Suprapubic skin (tissue), 4 donors: ENCODE measurements at regions not wholly inside any gene's neighbourhood (a gene's known extent, or its start where the extent isn't known, plus 50 kb on each side); places are given as distances from the start of the nearest gene placed in this dataset.
"Not testable (repeated sequence)": the region's sequence is repeated elsewhere in the genome, so short reads cannot be mapped to it uniquely, and the experiment has no call there.

ENCODE experiments used
- DNase-seq, 2 donors: peaks; one replicate each; pipeline ENCODE4 v3.0.0-alpha.2; 2019; ENCODE audit warnings: low spot score in 2 of 2
- H3K27ac ChIP-seq: fragments of 200-600 bp; sonication (generic); one replicate; pipeline ENCODE4 v1.5.1; 2019
- H3K27me3 ChIP-seq: fragments of 200-600 bp; sonication (generic); one replicate; pipeline ENCODE4 v1.5.1; 2019
- H3K36me3 ChIP-seq: fragments of 200-600 bp; sonication (generic); one replicate; pipeline ENCODE4 v1.5.1; 2019
- H3K4me1 ChIP-seq: fragments of 200-600 bp; sonication (generic); one replicate; pipeline ENCODE4 v1.5.1; 2019
- H3K4me3 ChIP-seq: fragments of 200-600 bp; sonication (generic); one replicate; pipeline ENCODE4 v1.5.1; 2019; ENCODE audit warnings: mild to moderate bottlenecking
- H3K9me3 ChIP-seq: fragments of 200-600 bp; sonication (generic); one replicate; pipeline ENCODE4 v1.5.1; 2019
- EP300 ChIP-seq: sonication (generic); formaldehyde crosslinking; IDR thresholded peaks from one replicate; pipeline ENCODE4 v1.6.1; 2017; ENCODE audit warnings: antibody characterized with exemption
- POLR2A ChIP-seq, 2 donors: fragments of 450-650 bp; IDR thresholded peaks; one replicate each; pipeline ENCODE4 v1.6.1; 2017; ENCODE audit warnings: antibody characterized with exemption in 2 of 2, mild to moderate bottlenecking in 2 of 2, moderate library complexity in 2 of 2
- POLR2AphosphoS5 ChIP-seq, 3 donors: sonication (generic); formaldehyde crosslinking; IDR thresholded peaks; one replicate each; pipeline ENCODE4 v1.6.1; 2017; ENCODE audit warnings: antibody characterized with exemption in 3 of 3
- WGBS: methylation state at CpG from one replicate; pipeline ENCODE4 v1.1.5; 2018; 5-methylcytosine and 5-hydroxymethylcytosine counted together
- TF ChIP-seq, protein P1 (sequence below), 2 donors: fragments of 200-600 bp in 1 of 2; fragments of 450-650 bp in 1 of 2; sonication (generic) in 1 of 2; IDR thresholded peaks; one replicate each; pipeline ENCODE4 v1.5.1; 2016 to 2019; ENCODE audit warnings: antibody characterized with exemption in 2 of 2, mild to moderate bottlenecking in 1 of 2, moderate library complexity in 1 of 2

DNA sequence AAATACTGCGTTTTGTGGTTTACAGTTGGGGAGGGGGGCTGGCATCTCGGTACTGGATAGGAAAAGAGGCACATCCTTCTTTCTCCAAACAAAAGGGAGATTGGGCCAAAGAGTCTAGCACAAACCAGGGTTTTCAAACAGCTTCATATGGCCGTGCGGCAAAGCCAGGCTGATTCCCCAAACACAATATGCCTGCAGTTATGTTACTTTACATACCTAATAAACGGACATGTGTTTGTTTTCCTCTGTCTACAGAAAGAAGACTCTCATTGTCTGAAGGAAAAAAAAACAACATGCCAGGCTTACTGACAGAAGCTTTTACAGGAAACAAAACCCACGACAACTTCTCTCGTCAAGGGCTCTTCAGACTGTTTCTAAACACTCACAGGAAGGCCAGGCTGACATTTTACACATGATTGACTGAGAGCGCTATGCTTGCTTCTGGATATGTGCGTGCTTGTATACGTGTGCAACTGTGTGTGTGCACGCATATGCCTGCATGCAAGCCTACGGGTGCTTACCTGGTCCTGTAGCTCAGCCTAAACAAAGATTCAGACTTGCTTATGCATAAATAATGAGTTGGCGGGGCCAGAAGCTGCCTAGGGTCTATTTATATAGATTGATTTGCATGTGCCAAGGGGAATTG, 461.0 kb upstream of the C16orf82 start:
- H3K4me3 ChIP-seq: no peak overlapping the region
- no peak overlapping the region for H3K27ac ChIP-seq
- 72% methylated on average over 13 of the region's 13 CpGs for WGBS
- H3K36me3 ChIP-seq: no peaks in the 10 kb centered on the region
- no peaks in the 10 kb centered on the region for H3K4me1 ChIP-seq
- no peaks in the 10 kb centered on the region for H3K9me3 ChIP-seq
- TF ChIP-seq EP300 (no peak), POLR2A (IDR thresholded peaks at IDR 0.05) (no peak), POLR2AphosphoS5 (IDR thresholded peaks at IDR 0.05) (no peak)
- TF ChIP-seq, protein P1, sequence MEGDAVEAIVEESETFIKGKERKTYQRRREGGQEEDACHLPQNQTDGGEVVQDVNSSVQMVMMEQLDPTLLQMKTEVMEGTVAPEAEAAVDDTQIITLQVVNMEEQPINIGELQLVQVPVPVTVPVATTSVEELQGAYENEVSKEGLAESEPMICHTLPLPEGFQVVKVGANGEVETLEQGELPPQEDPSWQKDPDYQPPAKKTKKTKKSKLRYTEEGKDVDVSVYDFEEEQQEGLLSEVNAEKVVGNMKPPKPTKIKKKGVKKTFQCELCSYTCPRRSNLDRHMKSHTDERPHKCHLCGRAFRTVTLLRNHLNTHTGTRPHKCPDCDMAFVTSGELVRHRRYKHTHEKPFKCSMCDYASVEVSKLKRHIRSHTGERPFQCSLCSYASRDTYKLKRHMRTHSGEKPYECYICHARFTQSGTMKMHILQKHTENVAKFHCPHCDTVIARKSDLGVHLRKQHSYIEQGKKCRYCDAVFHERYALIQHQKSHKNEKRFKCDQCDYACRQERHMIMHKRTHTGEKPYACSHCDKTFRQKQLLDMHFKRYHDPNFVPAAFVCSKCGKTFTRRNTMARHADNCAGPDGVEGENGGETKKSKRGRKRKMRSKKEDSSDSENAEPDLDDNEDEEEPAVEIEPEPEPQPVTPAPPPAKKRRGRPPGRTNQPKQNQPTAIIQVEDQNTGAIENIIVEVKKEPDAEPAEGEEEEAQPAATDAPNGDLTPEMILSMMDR (IDR thresholded peaks at IDR 0.05): no peak
- no peak for DNase-seq
- no peaks in the 10 kb centered on the region for H3K27me3 ChIP-seq

DNA sequence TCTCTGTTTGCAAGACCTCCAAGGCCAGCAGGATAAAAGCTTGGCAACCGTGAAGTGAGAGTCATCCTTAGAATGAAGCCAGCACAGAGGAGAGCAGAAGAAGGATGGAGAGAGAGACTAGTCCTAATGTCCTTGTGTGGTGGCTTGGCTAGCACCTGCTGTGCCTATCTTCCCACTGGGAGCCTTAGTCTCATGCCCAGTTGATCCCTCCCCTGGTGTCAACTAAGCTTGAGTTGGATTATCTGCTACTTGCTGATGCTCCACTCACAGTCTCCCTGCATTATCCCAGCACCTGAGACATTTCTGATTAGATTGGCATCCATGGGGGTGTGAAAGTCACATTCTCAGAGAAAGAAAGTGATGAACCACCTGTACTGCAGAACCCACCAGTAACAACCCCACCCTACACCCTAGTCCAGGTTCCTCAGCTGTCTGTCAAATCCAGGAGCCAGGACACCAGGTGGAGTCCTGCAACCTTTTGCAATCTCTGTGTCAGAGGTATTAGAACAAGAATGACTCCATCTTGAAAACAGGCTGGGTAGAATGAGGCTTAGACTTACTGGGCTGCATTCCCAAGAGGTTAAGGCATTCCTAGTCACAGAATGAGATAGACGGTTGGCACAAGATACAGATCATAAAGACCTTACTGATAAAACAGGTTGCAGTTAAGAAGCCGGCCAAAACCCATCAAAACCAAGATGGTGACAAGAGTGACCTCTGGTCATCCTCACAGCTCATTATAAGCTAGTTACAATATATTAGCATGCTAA, 460.2 kb upstream of the C16orf82 start:
- no peak for TF ChIP-seq EP300
- TF ChIP-seq, protein P1 (IDR thresholded peaks at IDR 0.05): no peak
- no peak for TF ChIP-seq POLR2A (IDR thresholded peaks at IDR 0.05)
- no peak for TF ChIP-seq POLR2AphosphoS5 (IDR thresholded peaks at IDR 0.05)
- Histone ChIP-seq H3K36me3 (no peaks in the 10 kb centered on the region), H3K4me1 (no peaks in the 10 kb centered on the region), H3K9me3 (no peaks in the 10 kb centered on the region), H3K27me3 (no peaks in the 10 kb centered on the region), H3K27ac (no peak overlapping the region), H3K4me3 (no peak overlapping the region)
- no peak for DNase-seq
- WGBS: 70% methylated on average over 3 of the region's 3 CpGs

DNA sequence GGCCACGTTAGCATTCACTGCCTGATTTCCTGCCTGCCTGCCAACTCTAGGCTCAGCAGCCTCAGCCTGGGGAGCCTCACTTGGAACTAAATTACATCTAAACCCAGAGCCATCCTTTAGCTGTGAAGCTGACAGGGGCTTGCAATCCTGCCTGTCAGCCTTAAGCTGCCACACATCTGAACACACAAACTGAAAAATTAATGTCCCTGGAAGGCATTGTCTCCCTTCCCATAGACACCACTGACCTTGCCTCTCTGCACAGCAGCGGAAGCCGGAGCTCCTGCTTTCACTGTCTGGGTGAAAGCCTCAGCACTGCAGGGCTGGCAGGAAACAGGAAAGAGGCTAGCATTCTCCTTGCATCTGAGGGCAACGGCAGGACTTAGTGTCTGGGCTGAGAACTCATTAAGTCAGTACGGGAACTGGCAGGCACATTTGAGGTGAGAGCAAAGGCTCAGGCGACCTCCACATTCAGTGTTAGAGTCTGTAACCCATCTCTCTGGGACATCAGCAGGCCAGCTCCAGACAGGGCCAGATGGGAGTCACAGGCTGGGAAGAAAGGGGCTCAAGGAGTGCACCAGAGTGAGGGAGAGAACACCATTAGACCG, 452.4 kb upstream of the C16orf82 start:
- Histone ChIP-seq H3K27me3 (no peaks in the 10 kb centered on the region), H3K4me1 (no peaks in the 10 kb centered on the region)

DNA sequence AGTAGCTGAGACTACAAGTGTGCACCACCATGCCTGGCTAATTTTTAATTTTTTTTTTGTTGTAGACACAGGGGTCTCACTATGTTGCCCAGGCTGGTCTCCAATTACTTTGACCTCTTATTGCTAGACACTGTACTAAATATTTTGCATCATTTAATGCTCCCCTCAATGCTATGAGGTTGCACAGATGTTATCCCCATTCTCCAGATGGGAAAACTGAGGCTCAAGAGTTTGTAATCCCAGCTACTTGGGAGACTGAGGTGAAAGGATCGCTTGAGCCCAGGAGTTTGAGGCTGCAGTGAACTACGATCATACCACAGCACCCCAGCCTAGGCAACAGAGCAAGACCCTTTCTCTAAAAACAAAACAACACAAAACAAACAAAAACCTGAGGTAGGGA, 443.3 kb upstream of the C16orf82 start:
- no peak overlapping the region for H3K27ac ChIP-seq
- no peaks in the 10 kb centered on the region for H3K9me3 ChIP-seq
- no peak overlapping the region for H3K4me3 ChIP-seq
- H3K36me3 ChIP-seq: no peaks in the 10 kb centered on the region
- WGBS: 83% methylated on average over 2 of the region's 2 CpGs
- TF ChIP-seq POLR2AphosphoS5 (IDR thresholded peaks at IDR 0.05): no peak
- no peak for TF ChIP-seq EP300
- no peak for TF ChIP-seq POLR2A (IDR thresholded peaks at IDR 0.05)
- TF ChIP-seq, protein P1 (IDR thresholded peaks at IDR 0.05): no peak
- H3K4me1 ChIP-seq: no peaks in the 10 kb centered on the region
- no peaks in the 10 kb centered on the region for H3K27me3 ChIP-seq
- no peak for DNase-seq

More for the DNA sequence above, 452.4 kb upstream of the C16orf82 start:
- Histone ChIP-seq H3K27ac (no peak overlapping the region), H3K36me3 (no peaks in the 10 kb centered on the region), H3K9me3 (no peaks in the 10 kb centered on the region), H3K4me3 (no peak overlapping the region)
- TF ChIP-seq EP300 (no peak), POLR2AphosphoS5 (IDR thresholded peaks at IDR 0.05) (no peak), POLR2A (IDR thresholded peaks at IDR 0.05) (no peak)
- TF ChIP-seq, protein P1 (IDR thresholded peaks at IDR 0.05): no peak
- DNase-seq: no peak
- WGBS: 37% methylated on average over 6 of the region's 7 CpGs

DNA sequence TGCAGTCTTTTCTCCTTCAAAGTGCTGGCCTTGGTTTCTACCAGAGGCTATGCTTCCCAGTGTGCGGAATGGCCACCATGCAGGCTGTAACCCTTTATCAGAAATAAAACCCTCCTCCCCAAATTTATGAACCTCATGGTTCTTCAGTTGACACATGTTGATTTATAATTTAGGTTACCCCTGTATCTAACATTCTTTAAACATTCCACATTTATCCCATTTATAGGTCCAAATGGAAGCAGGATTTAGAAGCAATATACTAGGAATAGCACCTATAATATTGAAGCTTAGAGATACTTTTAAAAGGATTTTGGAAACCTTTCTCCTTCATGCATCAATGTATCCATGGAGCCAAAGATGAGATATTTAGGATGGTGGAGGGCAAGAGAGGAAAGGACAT, 438.8 kb upstream of the C16orf82 start:
- Histone ChIP-seq H3K4me1 (no peaks in the 10 kb centered on the region), H3K9me3 (no peaks in the 10 kb centered on the region), H3K36me3 (no peaks in the 10 kb centered on the region), H3K27ac (no peak overlapping the region), H3K27me3 (no peaks in the 10 kb centered on the region), H3K4me3 (no peak overlapping the region)
- TF ChIP-seq POLR2A (IDR thresholded peaks at IDR 0.05) (no peak), POLR2AphosphoS5 (IDR thresholded peaks at IDR 0.05) (no peak), EP300 (no peak)
- TF ChIP-seq, protein P1 (IDR thresholded peaks at IDR 0.05): no peak
- 96% methylated on average over 1 of the region's 1 CpG for WGBS
- no peak for DNase-seq

DNA sequence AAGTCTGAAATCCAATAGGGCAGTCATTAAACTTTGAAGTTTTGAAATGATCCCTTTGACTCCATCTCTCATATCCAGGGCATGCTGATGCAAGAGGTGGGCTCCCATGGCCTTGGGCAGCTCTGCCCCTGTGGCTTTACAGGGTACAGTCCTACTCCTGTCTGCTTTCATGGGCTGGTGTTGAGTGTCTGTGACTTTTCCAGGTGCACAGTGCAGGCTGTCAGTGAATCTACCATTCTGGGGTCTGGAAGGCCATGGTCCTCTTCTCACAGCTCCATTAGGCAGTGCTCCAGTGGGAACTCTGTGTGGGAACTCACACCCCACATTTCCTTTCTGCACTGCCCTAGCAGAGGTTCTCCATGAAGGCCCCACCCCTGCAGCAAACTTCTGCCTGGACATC, 435.4 kb upstream of the C16orf82 start:
- DNase-seq, H3K27ac ChIP-seq, H3K27me3 ChIP-seq, H3K36me3 ChIP-seq, H3K4me3 ChIP-seq, H3K4me1 ChIP-seq, H3K9me3 ChIP-seq: not testable (repeated sequence)
